ENCODE measurements at regions not wholly inside any gene's neighbourhood (a gene's known extent, or its start where the extent isn't known, plus 50 kb on each side); places are given as distances from the start of the nearest gene placed in this dataset.
A peak's percentile ranks its signal among the peaks of the same experiment; 100 is the strongest.

- POLR2A ChIA-PET = no interaction called here
- Histone ChIP-seq H3K36me3 (ENCODE audit: control insufficient read depth in 4 of 4, insufficient read depth in 4 of 4, low read length in 3 of 4) (peaks cover 0 to 3% (median 0%) of the 10 kb centered on the region in 4 experiments), H3K9me3 (ENCODE audit: control extremely low read depth in 1 of 5, control insufficient read depth in 4 of 5, insufficient read depth in 2 of 5, low read depth in 1 of 5, low read length in 4 of 5) (peaks cover 0 to 4% (median 0%) of the 10 kb centered on the region in 5 experiments), H3K4me1 (ENCODE audit: control extremely low read depth in 1 of 4, control insufficient read depth in 4 of 4, insufficient read depth in 4 of 4, low read length in 3 of 4) (no peaks in the 10 kb centered on the region), H3K4me3 (ENCODE audit: control insufficient read depth in 1 of 7, extremely low read depth in 1 of 7, insufficient read depth in 4 of 7, low read depth in 2 of 7, low read length in 6 of 7) (no peak overlapping the region), H3K27me3 (replicated peaks in 2 of 5; ENCODE audit: control insufficient read depth in 4 of 5, insufficient read depth in 5 of 5, low read length in 4 of 5) (no peaks in the 10 kb centered on the region), H3K27ac (ENCODE audit: insufficient read depth in 1 of 2, low read depth in 1 of 2, low read length in 2 of 2, poor library complexity in 1 of 2, severe bottlenecking in 2 of 2) (no peak overlapping the region)
- CTCF ChIA-PET = no interaction called here
- WGBS (ENCODE audit: insufficient coverage) = 100% methylated on average over 4 of the region's 7 CpGs
- DNase-seq = no peak
Observed at GRCh38 chr2:10183146-10183675, 60.7 kb downstream of the RRM2 start.

GRCh38 chr2:10184421-10184820, 61.9 kb downstream of the RRM2 start:
- DNase-seq = no peak
- H3K9me3 ChIP-seq (ENCODE audit: control extremely low read depth in 1 of 5, control insufficient read depth in 4 of 5, insufficient read depth in 2 of 5, low read depth in 1 of 5, low read length in 4 of 5) = peaks cover 0 to 4% (median 0%) of the 10 kb centered on the region in 5 experiments
- POLR2A ChIA-PET = no interaction called here
- no peaks in the 10 kb centered on the region for H3K4me1 ChIP-seq (ENCODE audit: control extremely low read depth in 1 of 4, control insufficient read depth in 4 of 4, insufficient read depth in 4 of 4, low read length in 3 of 4)
- H3K36me3 ChIP-seq (ENCODE audit: control insufficient read depth in 4 of 4, insufficient read depth in 4 of 4, low read length in 3 of 4) = peaks cover 0 to 3% (median 0%) of the 10 kb centered on the region in 4 experiments
- CTCF ChIA-PET = interaction anchor here (0.7 kb wide), 1 partner anchor 9 kb away, joined by 4 read pairs; no protein-coding TSS in a partner anchor
- no peak overlapping the region for H3K4me3 ChIP-seq (ENCODE audit: control insufficient read depth in 1 of 7, extremely low read depth in 1 of 7, insufficient read depth in 4 of 7, low read depth in 2 of 7, low read length in 6 of 7)
- H3K27me3 ChIP-seq (replicated peaks in 2 of 5; ENCODE audit: control insufficient read depth in 4 of 5, insufficient read depth in 5 of 5, low read length in 4 of 5) = no peaks in the 10 kb centered on the region
- no peak overlapping the region for H3K27ac ChIP-seq (ENCODE audit: insufficient read depth in 1 of 2, low read depth in 1 of 2, low read length in 2 of 2, poor library complexity in 1 of 2, severe bottlenecking in 2 of 2)
- whole genome bisulfite sequencing (ENCODE audit: insufficient coverage) = 98% methylated on average over 6 of the region's 6 CpGs

GRCh38 chr2:10185046-10185445, 62.5 kb downstream of the RRM2 start:
- WGBS (ENCODE audit: insufficient coverage) = 100% methylated on average over 2 of the region's 8 CpGs
- Histone ChIP-seq H3K9me3 (ENCODE audit: control extremely low read depth in 1 of 5, control insufficient read depth in 4 of 5, insufficient read depth in 2 of 5, low read depth in 1 of 5, low read length in 4 of 5) (peaks cover 0 to 4% (median 0%) of the 10 kb centered on the region in 5 experiments), H3K27ac (ENCODE audit: insufficient read depth in 1 of 2, low read depth in 1 of 2, low read length in 2 of 2, poor library complexity in 1 of 2, severe bottlenecking in 2 of 2) (no peak overlapping the region), H3K4me3 (ENCODE audit: control insufficient read depth in 1 of 7, extremely low read depth in 1 of 7, insufficient read depth in 4 of 7, low read depth in 2 of 7, low read length in 6 of 7) (no peak overlapping the region), H3K36me3 (ENCODE audit: control insufficient read depth in 4 of 4, insufficient read depth in 4 of 4, low read length in 3 of 4) (no peaks in the 10 kb centered on the region), H3K27me3 (replicated peaks in 2 of 5; ENCODE audit: control insufficient read depth in 4 of 5, insufficient read depth in 5 of 5, low read length in 4 of 5) (no peaks in the 10 kb centered on the region), H3K4me1 (ENCODE audit: control extremely low read depth in 1 of 4, control insufficient read depth in 4 of 4, insufficient read depth in 4 of 4, low read length in 3 of 4) (no peaks in the 10 kb centered on the region)
- POLR2A ChIA-PET = no interaction called here
- DNase-seq = no peak
- CTCF ChIA-PET = no interaction called here

GRCh38 chr2:10185755-10186154, 63.2 kb downstream of the RRM2 start:
- no peak overlapping the region for H3K27ac ChIP-seq (ENCODE audit: insufficient read depth in 1 of 2, low read depth in 1 of 2, low read length in 2 of 2, poor library complexity in 1 of 2, severe bottlenecking in 2 of 2)

GRCh38 chr2:10186868-10187535, 64.5 kb downstream of the RRM2 start:
- Histone ChIP-seq H3K36me3 (ENCODE audit: control insufficient read depth in 4 of 4, insufficient read depth in 4 of 4, low read length in 3 of 4) (no peaks in the 10 kb centered on the region), H3K4me3 (ENCODE audit: control insufficient read depth in 1 of 7, extremely low read depth in 1 of 7, insufficient read depth in 4 of 7, low read depth in 2 of 7, low read length in 6 of 7) (no peak overlapping the region), H3K27me3 (replicated peaks in 2 of 5; ENCODE audit: control insufficient read depth in 4 of 5, insufficient read depth in 5 of 5, low read length in 4 of 5) (no peaks in the 10 kb centered on the region), H3K27ac (ENCODE audit: insufficient read depth in 1 of 2, low read depth in 1 of 2, low read length in 2 of 2, poor library complexity in 1 of 2, severe bottlenecking in 2 of 2) (no peak overlapping the region), H3K4me1 (ENCODE audit: control extremely low read depth in 1 of 4, control insufficient read depth in 4 of 4, insufficient read depth in 4 of 4, low read length in 3 of 4) (no peaks in the 10 kb centered on the region), H3K9me3 (ENCODE audit: control extremely low read depth in 1 of 5, control insufficient read depth in 4 of 5, insufficient read depth in 2 of 5, low read depth in 1 of 5, low read length in 4 of 5) (no peaks in the 10 kb centered on the region)
- WGBS (ENCODE audit: insufficient coverage) = over 99% methylated on average over 24 of the region's 24 CpGs
- CTCF ChIA-PET = interaction anchor here (0.7 kb wide), 1 partner anchor 60 kb away, joined by 3 read pairs; no protein-coding TSS in a partner anchor
- DNase-seq = no peak
- POLR2A ChIA-PET = no interaction called here

More at GRCh38 chr2:10185755-10186154, 63.2 kb downstream of the RRM2 start:
- WGBS (ENCODE audit: insufficient coverage) = 100% methylated on average over 1 of the region's 4 CpGs
- Histone ChIP-seq H3K9me3 (ENCODE audit: control extremely low read depth in 1 of 5, control insufficient read depth in 4 of 5, insufficient read depth in 2 of 5, low read depth in 1 of 5, low read length in 4 of 5) (peaks cover 0 to 4% (median 0%) of the 10 kb centered on the region in 5 experiments), H3K4me1 (ENCODE audit: control extremely low read depth in 1 of 4, control insufficient read depth in 4 of 4, insufficient read depth in 4 of 4, low read length in 3 of 4) (no peaks in the 10 kb centered on the region), H3K36me3 (ENCODE audit: control insufficient read depth in 4 of 4, insufficient read depth in 4 of 4, low read length in 3 of 4) (no peaks in the 10 kb centered on the region), H3K4me3 (ENCODE audit: control insufficient read depth in 1 of 7, extremely low read depth in 1 of 7, insufficient read depth in 4 of 7, low read depth in 2 of 7, low read length in 6 of 7) (no peak overlapping the region), H3K27me3 (replicated peaks in 2 of 5; ENCODE audit: control insufficient read depth in 4 of 5, insufficient read depth in 5 of 5, low read length in 4 of 5) (no peaks in the 10 kb centered on the region)
- no peak for DNase-seq
- ChIA-PET CTCF (no interaction called here), POLR2A (no interaction called here)

GRCh38 chr2:10187661-10188060, 65.1 kb downstream of the RRM2 start:
- Histone ChIP-seq H3K27me3 (replicated peaks in 2 of 5; ENCODE audit: control insufficient read depth in 4 of 5, insufficient read depth in 5 of 5, low read length in 4 of 5) (no peaks in the 10 kb centered on the region), H3K4me3 (ENCODE audit: control insufficient read depth in 1 of 7, extremely low read depth in 1 of 7, insufficient read depth in 4 of 7, low read depth in 2 of 7, low read length in 6 of 7) (no peak overlapping the region), H3K4me1 (ENCODE audit: control extremely low read depth in 1 of 4, control insufficient read depth in 4 of 4, insufficient read depth in 4 of 4, low read length in 3 of 4) (peaks cover 0 to 6% (median 0%) of the 10 kb centered on the region in 4 experiments), H3K27ac (ENCODE audit: insufficient read depth in 1 of 2, low read depth in 1 of 2, low read length in 2 of 2, poor library complexity in 1 of 2, severe bottlenecking in 2 of 2) (no peak overlapping the region), H3K36me3 (ENCODE audit: control insufficient read depth in 4 of 4, insufficient read depth in 4 of 4, low read length in 3 of 4) (no peaks in the 10 kb centered on the region), H3K9me3 (ENCODE audit: control extremely low read depth in 1 of 5, control insufficient read depth in 4 of 5, insufficient read depth in 2 of 5, low read depth in 1 of 5, low read length in 4 of 5) (no peaks in the 10 kb centered on the region)
- ChIA-PET POLR2A (no interaction called here), CTCF (no interaction called here)
- no peak for DNase-seq
- WGBS (ENCODE audit: insufficient coverage) = 98% methylated on average over 10 of the region's 14 CpGs

GRCh38 chr2:10188211-10188610, 65.7 kb downstream of the RRM2 start:
- H3K27me3 ChIP-seq (replicated peaks in 2 of 5; ENCODE audit: control insufficient read depth in 4 of 5, insufficient read depth in 5 of 5, low read length in 4 of 5) = no peaks in the 10 kb centered on the region
- peak; percentile 2 to 7 (median 7) for DNase-seq
- POLR2A ChIA-PET = no interaction called here
- CTCF ChIA-PET = no interaction called here
- no peak overlapping the region for H3K4me3 ChIP-seq (ENCODE audit: control insufficient read depth in 1 of 7, extremely low read depth in 1 of 7, insufficient read depth in 4 of 7, low read depth in 2 of 7, low read length in 6 of 7)
- WGBS (ENCODE audit: insufficient coverage) = 95% methylated on average over 5 of the region's 7 CpGs
- peaks cover 0 to 6% (median 0%) of the 10 kb centered on the region in 4 experiments for H3K4me1 ChIP-seq (ENCODE audit: control extremely low read depth in 1 of 4, control insufficient read depth in 4 of 4, insufficient read depth in 4 of 4, low read length in 3 of 4)
- H3K36me3 ChIP-seq (ENCODE audit: control insufficient read depth in 4 of 4, insufficient read depth in 4 of 4, low read length in 3 of 4) = no peaks in the 10 kb centered on the region
- no peaks in the 10 kb centered on the region for H3K9me3 ChIP-seq (ENCODE audit: control extremely low read depth in 1 of 5, control insufficient read depth in 4 of 5, insufficient read depth in 2 of 5, low read depth in 1 of 5, low read length in 4 of 5)
- H3K27ac ChIP-seq (ENCODE audit: insufficient read depth in 1 of 2, low read depth in 1 of 2, low read length in 2 of 2, poor library complexity in 1 of 2, severe bottlenecking in 2 of 2) = no peak overlapping the region

Measured in common myeloid progenitor, CD34-positive (primary cell).